ENCODE measurements at regions not wholly inside any gene's neighbourhood (a gene's known extent, or its start where the extent isn't known, plus 50 kb on each side); places are given as distances from the start of the nearest gene placed in this dataset.
"Not testable (repeated sequence)": the region's sequence is repeated elsewhere in the genome, so short reads cannot be mapped to it uniquely, and the experiment has no call there.

DNA sequence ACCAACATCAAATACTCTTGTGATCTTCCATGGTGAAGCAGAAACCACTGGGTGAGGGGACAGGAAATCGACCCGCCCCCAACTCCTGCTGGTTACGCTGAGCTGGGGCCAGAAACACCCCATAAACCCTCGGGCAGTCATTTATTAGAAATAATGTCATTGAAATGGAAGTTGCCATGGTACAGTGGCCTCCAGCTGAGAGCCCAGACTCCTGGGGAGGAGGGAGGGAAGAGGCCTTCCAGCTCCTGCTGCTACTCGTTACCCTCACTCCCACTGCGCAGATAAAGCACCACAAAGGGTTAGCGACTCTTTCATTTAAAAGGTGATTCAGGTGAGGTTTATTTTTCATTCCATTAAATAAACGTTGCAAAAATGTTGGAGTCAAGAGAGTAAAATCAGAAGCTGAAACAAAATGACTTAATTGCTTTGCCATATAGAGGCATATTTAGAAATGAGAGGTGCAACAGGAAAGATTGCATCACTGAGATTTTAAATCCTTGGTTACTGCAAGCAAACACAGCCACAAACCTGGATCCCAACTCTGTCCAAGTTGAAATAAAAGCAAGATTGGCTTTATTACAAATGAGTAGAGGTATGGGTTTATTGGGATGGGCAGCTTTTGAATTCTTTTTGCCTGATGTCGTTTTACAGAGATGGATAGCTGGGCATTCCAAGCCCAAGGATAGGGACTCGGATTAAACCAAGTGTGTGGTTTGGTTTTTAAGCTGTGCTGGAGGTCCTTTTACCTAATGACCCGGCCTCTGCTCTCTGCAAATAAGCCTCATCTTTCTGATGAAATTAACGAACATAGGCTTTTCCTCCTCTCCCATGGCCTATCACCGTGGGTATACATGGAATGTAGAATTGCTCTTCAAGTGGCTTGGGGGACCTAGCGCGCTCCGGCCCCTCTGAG is 92.0 kb downstream of the LYZL1 start:
- TF ChIP-seq, protein P1, sequence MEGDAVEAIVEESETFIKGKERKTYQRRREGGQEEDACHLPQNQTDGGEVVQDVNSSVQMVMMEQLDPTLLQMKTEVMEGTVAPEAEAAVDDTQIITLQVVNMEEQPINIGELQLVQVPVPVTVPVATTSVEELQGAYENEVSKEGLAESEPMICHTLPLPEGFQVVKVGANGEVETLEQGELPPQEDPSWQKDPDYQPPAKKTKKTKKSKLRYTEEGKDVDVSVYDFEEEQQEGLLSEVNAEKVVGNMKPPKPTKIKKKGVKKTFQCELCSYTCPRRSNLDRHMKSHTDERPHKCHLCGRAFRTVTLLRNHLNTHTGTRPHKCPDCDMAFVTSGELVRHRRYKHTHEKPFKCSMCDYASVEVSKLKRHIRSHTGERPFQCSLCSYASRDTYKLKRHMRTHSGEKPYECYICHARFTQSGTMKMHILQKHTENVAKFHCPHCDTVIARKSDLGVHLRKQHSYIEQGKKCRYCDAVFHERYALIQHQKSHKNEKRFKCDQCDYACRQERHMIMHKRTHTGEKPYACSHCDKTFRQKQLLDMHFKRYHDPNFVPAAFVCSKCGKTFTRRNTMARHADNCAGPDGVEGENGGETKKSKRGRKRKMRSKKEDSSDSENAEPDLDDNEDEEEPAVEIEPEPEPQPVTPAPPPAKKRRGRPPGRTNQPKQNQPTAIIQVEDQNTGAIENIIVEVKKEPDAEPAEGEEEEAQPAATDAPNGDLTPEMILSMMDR (IDR thresholded peaks at IDR 0.05) = not testable (repeated sequence)
- TF ChIP-seq POLR2A, EP300 (IDR thresholded peaks at IDR 0.05): not testable (repeated sequence)

All from tibial nerve (tissue), 4 donors.